PFSK-1 (cell line): ENCODE measurements at regions not wholly inside any gene's neighbourhood (a gene's known extent, or its start where the extent isn't known, plus 50 kb on each side); places are given as distances from the start of the nearest gene placed in this dataset.

Source experiments
- POLR2AphosphoS5 ChIP-seq: IDR thresholded peaks from 2 replicates; pipeline ENCODE4 v1.6.1; 2012; ENCODE audit warnings: low read depth, mild to moderate bottlenecking, control low read depth, low read length, moderate library complexity
- TAF1 ChIP-seq: IDR thresholded peaks from 2 replicates; pipeline ENCODE4 v1.6.1; 2012; ENCODE audit warnings: low read length, control low read depth, borderline replicate concordance; ENCODE audit not compliant: insufficient read depth

DNA sequence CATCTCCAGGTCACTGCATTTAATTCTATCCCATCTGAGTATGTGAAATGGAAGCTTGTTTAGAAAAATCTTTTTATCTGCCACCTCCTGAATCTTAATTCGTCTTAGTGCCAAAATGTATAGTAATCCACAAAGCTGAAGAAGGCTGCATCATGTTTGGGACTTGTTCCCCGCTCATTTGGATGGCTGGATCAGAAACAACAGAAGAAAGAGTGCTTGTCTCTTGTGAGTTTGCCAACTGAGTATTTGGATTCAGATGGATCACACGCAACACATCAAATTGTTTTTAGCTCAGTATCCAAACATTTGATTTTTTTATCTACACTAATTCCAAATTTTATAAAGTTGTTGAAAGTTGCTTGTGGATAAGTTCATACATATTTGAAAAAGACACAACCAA, 197.2 kb upstream of the PAPPA start:
- TF ChIP-seq POLR2AphosphoS5, result no peak
- TF ChIP-seq TAF1, result no peak
